HL-60 (cell line): ENCODE measurements at regions not wholly inside any gene's neighbourhood (a gene's known extent, or its start where the extent isn't known, plus 50 kb on each side); places are given as distances from the start of the nearest gene placed in this dataset.

Experiments used
- DNase-seq, 2 experiments: peaks; one replicate each; pipeline ENCODE4 v3.0.0-alpha.2; 2010 to 2020; ENCODE audit warnings: low read depth in 1 of 2, low spot score in 1 of 2
- H3K27ac ChIP-seq: fragments of 250-450 bp; sonication (Bioruptor Pico); replicated peaks from 2 replicates; pipeline ENCODE4 v1.5.1; 2020; ENCODE audit warnings: mild to moderate bottlenecking, moderate library complexity
- H3K27me3 ChIP-seq: fragments of 250-450 bp; sonication (Bioruptor Pico); 2 replicates; pipeline ENCODE4 v1.5.1; 2021; ENCODE audit warnings: mild to moderate bottlenecking, moderate library complexity; ENCODE audit not compliant: insufficient read depth, poor library complexity, severe bottlenecking
- H3K4me3 ChIP-seq: replicated peaks from 2 replicates; pipeline ENCODE4 v1.5.1; 2011; ENCODE audit warnings: mild to moderate bottlenecking, control low read depth, low read length; ENCODE audit not compliant: insufficient read depth
- CTCF ChIP-seq: IDR thresholded peaks from one replicate; pipeline ENCODE4 v1.5.1; 2011; ENCODE audit warnings: low read length, control low read depth, inconsistent platforms; ENCODE audit not compliant: insufficient read depth
- GABPA ChIP-seq: IDR thresholded peaks from 2 replicates; pipeline ENCODE4 v1.6.1; 2012; ENCODE audit warnings: low read depth
- POLR2AphosphoS5 ChIP-seq: IDR thresholded peaks from 2 replicates; pipeline ENCODE4 v1.6.1; 2012; ENCODE audit warnings: low read depth
- REST ChIP-seq: IDR thresholded peaks from 2 replicates; pipeline ENCODE4 v1.6.1; 2012; ENCODE audit warnings: low read depth; ENCODE audit not compliant: insufficient replicate concordance
- SPI1 ChIP-seq: IDR thresholded peaks from 2 replicates; pipeline ENCODE4 v1.6.1; 2012; ENCODE audit warnings: low read depth, mild to moderate bottlenecking, borderline replicate concordance

- DNase-seq: no peak
- no peak for TF ChIP-seq SPI1
- no peak for TF ChIP-seq CTCF
- TF ChIP-seq REST: no peak
- no peak for TF ChIP-seq GABPA
- TF ChIP-seq POLR2AphosphoS5: no peak
- no peaks in the 10 kb centered on the region for H3K27me3 ChIP-seq
- no peak overlapping the region for H3K4me3 ChIP-seq
- H3K27ac ChIP-seq: no peak overlapping the region
Measured at GRCh38 chr6:22413681-22414311, 117.0 kb upstream of the PRL start.

- TF ChIP-seq SPI1: no peak
- no peak for TF ChIP-seq CTCF
- no peak for TF ChIP-seq GABPA
- no peak for TF ChIP-seq REST
- no peak for TF ChIP-seq POLR2AphosphoS5
- H3K27ac ChIP-seq: no peak overlapping the region
- H3K27me3 ChIP-seq: no peaks in the 10 kb centered on the region
- DNase-seq: no peak
- H3K4me3 ChIP-seq: no peak overlapping the region
Measured at GRCh38 chr6:22418714-22419113, 121.9 kb upstream of the PRL start.

GRCh38 chr6:22421198-22421597 is 124.4 kb upstream of the PRL start:
- DNase-seq: no peak

More at GRCh38 chr6:22421198-22421597, 124.4 kb upstream of the PRL start:
- TF ChIP-seq SPI1: no peak
- TF ChIP-seq CTCF: no peak
- no peak for TF ChIP-seq GABPA
- no peak for TF ChIP-seq POLR2AphosphoS5
- TF ChIP-seq REST: no peak
- no peak overlapping the region for H3K4me3 ChIP-seq
- H3K27ac ChIP-seq: no peak overlapping the region
- no peaks in the 10 kb centered on the region for H3K27me3 ChIP-seq
